Stromal cell of bone marrow (primary cell): ENCODE measurements at regions not wholly inside any gene's neighbourhood (a gene's known extent, or its start where the extent isn't known, plus 50 kb on each side); places are given as distances from the start of the nearest gene placed in this dataset.
"Not testable (repeated sequence)": the region's sequence is repeated elsewhere in the genome, so short reads cannot be mapped to it uniquely, and the experiment has no call there.

Source experiments
- DNase-seq: peaks from one replicate; pipeline ENCODE4 v3.0.0-alpha.2; 2012; ENCODE audit warnings: low read depth

GRCh38 chr9:81073821-81074220 is 615.5 kb downstream of the TLE1 start:
- no peak for DNase-seq

DNA sequence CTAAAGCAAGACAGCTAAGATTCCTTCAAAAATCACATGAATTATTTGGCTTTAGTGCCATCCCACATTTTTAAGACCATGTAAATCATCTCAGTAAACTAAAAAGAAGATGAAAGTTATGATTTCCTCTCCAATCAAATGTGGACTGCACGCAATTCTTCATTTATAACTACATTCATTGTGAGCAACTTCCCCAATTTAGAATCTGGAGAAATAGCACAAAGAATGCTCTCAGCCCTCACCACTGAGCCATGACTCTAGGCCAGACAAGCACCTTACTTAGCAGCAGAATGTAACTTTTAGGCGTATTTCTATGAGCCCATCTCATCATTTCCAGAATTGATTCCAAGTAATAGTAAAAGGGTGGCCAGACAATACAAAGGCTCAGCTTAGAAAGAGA is 616.6 kb downstream of the TLE1 start:
- DNase-seq: no peak

DNA sequence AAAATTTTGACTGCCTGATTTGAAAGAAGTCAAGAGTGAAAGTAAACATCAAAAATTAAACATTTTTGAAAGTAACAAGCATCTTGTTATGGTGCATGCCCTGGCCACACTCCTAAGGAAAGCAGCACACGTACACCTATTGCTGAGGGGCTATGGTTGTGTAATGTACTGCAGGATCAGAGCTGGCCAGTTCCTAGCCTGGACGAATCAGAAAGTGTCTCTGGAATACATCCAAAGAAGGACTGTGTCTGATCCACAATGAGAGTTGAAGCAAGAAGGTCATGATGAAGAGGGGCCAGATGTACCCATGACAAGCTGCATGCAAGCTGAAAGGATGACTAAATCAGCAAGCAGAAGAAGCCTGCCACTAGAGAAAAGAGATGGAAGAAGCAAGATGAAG is 618.2 kb downstream of the TLE1 start:
- no peak for DNase-seq

GRCh38 chr9:81070689-81071088 is 618.7 kb downstream of the TLE1 start:
- DNase-seq: no peak

DNA sequence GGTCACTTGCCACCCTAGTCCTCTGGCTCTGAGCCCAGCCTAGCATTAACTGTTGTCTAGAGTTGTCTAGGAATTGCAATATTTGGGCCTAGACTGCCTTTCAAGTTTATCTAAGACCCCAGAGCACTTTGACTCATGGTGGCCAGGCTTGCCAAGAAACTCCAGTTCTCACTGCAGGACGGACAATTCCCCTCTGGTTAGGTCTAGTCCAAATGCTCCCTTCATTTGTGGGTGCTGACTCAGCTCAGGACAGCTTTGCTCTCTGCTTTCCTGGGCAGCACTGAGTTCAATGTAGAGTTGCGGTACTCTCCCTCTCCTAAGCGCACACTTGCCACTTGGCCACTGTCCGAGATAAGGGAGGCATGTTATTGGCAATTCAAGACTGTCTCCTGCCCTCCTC is 619.4 kb downstream of the TLE1 start:
- no peak for DNase-seq

DNA sequence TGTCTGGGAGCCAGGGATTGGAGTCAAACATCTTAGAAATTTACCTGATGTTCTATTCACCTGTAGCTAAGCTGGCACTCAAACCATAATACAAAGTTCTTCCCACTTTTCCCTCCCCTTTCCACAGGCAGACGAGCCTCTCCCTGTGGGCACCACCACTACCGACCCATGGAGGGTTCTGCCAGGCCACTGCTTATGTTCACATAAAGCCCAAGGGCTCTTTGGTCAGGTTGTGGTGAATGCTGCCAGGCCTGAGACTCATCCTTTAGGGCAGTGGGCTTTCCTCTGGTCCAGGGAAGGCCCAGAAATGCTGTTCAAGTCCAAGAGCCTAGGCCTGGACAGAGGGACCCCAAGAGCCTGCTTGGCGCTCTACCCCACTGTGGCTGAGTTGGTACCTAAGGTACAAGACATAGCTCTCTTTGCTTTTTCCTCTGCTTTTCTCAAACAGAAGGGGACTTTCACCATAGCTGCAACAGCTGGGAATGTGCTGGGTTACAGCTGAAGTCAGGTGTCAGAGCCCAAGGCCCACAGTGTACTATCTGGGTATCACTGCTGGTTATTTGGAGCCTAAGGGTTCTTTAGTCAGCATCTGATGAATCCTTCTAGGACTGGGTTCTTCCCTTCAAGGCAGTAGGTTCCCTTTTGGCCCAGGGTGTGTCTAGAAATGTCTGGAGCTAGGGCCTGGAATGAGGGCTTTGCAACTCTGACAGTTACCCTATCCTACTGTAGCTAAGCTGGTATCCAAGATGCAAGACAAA is 620.1 kb downstream of the TLE1 start:
- DNase-seq: no peak

DNA sequence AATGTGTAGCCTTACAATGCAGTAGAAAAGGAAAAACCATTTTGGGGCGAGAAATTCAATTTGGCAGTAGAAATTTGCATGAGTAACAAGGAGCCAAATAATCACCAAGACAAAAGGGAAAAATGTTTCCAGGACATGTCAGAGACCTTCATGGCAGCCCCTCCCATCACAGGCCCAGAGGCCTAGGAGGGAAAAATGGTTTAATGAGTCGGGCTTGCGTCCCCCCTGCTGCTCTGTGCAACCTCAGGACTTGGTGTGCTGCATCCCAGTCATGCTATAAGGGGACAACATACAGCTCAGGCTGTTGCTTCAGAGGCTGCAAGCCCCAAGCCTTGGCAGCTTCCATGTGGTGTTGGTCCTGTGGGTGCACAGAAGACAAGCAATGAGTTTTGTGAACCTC is 626.4 kb downstream of the TLE1 start:
- not testable (repeated sequence) for DNase-seq

DNA sequence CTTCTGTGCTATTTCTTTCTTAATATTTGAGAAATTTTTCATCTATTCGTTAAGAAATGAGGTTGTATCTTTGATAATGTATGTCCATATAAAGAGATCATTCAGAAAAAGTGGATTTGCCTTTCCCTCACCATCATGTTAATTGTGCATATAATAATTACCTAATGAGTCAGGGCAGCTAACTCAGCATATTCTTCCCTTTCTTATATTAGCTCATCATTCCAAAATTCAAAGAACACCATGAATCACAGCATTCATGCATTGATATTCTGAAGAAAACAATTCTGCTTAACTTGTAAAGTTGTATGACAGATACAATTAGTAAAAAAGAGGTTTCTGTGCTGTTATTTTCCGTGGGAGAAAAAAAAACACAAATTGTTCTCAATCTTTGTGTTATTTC is 630.6 kb downstream of the TLE1 start:
- DNase-seq: no peak

GRCh38 chr9:81053298-81054025 is 635.9 kb downstream of the TLE1 start:
- DNase-seq: peak; percentile 38

- no peak for DNase-seq
These were observed 636.5 kb downstream of the TLE1 start for GRCh38 chr9:81052846-81053245.

GRCh38 chr9:81047280-81047679 is 642.1 kb downstream of the TLE1 start:
- DNase-seq: no peak

GRCh38 chr9:81045658-81046057 is 643.7 kb downstream of the TLE1 start:
- no peak for DNase-seq

GRCh38 chr9:81037889-81038288 is 651.5 kb downstream of the TLE1 start:
- no peak for DNase-seq

GRCh38 chr9:81035601-81036000 is 653.7 kb downstream of the TLE1 start:
- DNase-seq: no peak

DNA sequence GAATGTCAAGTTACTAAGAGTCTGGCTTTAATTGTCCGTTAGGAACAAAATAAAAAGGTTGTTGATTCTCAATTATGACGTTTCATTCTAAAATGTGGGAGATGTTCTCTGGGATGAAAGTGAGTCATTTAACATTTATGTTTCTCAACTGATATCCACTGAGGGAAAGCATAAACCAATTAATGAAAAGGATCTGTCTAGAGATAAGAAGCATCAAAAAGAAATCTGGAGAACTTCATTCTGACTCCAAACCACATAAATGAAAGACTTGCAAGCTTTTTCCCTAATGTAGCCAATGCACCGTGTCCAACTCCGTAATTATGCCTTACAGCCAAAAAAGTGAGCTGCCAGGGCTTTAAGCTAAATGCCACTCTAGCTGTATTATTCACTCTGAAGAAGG is 654.2 kb downstream of the TLE1 start:
- DNase-seq: no peak

GRCh38 chr9:81032831-81033230 is 656.5 kb downstream of the TLE1 start:
- no peak for DNase-seq

DNA sequence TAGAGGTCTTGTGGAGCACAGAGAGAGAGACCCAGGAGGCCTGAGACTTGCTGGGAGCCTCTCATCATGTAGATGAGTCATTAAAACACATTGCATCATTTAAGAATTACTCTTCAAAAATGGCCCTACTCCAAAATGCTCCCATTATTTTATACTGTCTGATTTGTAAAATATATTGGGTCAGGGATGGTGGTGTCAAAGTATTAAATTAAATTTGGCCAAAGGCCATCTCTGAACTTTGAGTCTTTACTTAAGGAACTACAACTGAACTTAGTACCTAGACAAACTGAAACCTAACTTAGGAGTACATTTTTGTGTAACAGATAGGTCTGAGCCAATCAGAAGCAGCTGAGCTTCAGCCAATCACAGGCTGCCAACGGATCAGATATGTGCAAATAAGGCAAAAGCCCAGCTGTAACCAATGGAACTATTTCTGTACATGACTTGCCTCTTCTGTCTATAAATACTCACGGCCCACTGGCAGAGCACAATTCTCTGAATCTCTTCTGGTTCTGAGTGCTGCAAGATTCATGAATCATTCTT is 657.2 kb downstream of the TLE1 start:
- DNase-seq: peak; percentile 67

- no peak for DNase-seq
These were observed 657.8 kb downstream of the TLE1 start for GRCh38 chr9:81031422-81032029.

- no peak for DNase-seq
These were observed 659.3 kb downstream of the TLE1 start for GRCh38 chr9:81030027-81030426.

- DNase-seq: peak; percentile 79
These were observed 660.8 kb downstream of the TLE1 start for GRCh38 chr9:81028504-81028903.

DNA sequence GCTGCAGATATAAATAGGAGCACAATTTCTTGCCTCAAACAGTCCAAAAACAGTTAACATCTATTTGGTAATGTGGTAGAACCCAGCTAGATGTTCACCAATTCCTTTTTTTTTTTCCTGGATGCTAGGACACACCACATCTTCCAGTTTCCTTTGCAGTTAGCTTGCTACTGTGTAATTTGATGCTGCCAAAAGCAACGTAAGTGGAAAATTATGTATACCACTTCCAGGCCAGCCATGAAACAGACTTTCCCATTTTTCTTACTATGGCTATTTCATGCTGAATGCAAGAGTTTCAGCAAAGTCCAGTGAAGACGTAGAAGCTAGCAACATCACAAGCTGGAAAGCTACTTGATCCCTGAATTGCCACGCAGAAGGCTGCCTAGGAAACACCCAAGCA is 667.2 kb downstream of the TLE1 start:
- DNase-seq: peak; percentile 43

GRCh38 chr9:81014945-81015344 is 674.4 kb downstream of the TLE1 start:
- DNase-seq: not testable (repeated sequence)

DNA sequence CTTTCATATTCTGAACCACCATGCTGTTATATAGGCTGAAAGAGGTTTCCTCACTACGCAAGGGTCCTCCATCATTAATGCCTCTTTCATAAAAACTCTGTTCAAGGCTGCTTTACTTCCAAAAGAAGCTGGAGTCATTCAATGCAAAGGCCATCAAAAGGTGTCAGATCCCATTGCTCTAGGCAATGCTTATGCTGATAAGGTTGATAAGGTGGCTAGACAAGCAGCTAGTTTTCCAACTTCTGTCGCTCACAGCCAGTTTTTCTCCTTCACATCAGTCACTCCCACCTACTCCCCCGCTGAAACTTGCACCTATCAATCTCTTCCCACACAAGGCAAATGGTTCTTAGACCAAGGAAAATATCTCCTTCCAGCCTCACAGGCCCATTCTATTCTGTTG is 676.2 kb downstream of the TLE1 start:
- not testable (repeated sequence) for DNase-seq
